ENCODE measurements at regions not wholly inside any gene's neighbourhood (a gene's known extent, or its start where the extent isn't known, plus 50 kb on each side); places are given as distances from the start of the nearest gene placed in this dataset.

- H3K4me1 Mint-ChIP-seq (ENCODE audit: unreplicated experiment): peaks cover 26% of the 10 kb centered on the region
- H3K27ac Mint-ChIP-seq (ENCODE audit: unreplicated experiment): peak overlapping the region; percentile 61
- H3K27me3 Mint-ChIP-seq (ENCODE audit: unreplicated experiment): peaks cover 2% of the 10 kb centered on the region
- no peaks in the 10 kb centered on the region for H3K9me3 Mint-ChIP-seq (ENCODE audit: unreplicated experiment)
- no peaks in the 10 kb centered on the region for H3K36me3 Mint-ChIP-seq (ENCODE audit: low read depth, unreplicated experiment)
- peak; percentile 83 for DNase-seq (ENCODE audit: low spot score)
- TF ChIP-seq CTCF (IDR thresholded peaks at IDR 0.05; ENCODE audit: unreplicated experiment): no peak
- no peak overlapping the region for H3K4me3 Mint-ChIP-seq (ENCODE audit: unreplicated experiment)
These were observed 157.9 kb upstream of the PARP11 start for GRCh38 chr12:4030929-4031702.

GRCh38 chr12:4027412-4027811 lies 154.2 kb upstream of the PARP11 start:
- Mint-ChIP-seq H3K36me3 (ENCODE audit: low read depth, unreplicated experiment) (no peaks in the 10 kb centered on the region), H3K4me1 (ENCODE audit: unreplicated experiment) (peaks cover 49% of the 10 kb centered on the region), H3K4me3 (ENCODE audit: unreplicated experiment) (no peak overlapping the region), H3K9me3 (ENCODE audit: unreplicated experiment) (no peaks in the 10 kb centered on the region), H3K27me3 (ENCODE audit: unreplicated experiment) (peaks cover 3% of the 10 kb centered on the region), H3K27ac (ENCODE audit: unreplicated experiment) (no peak overlapping the region)
- no peak for TF ChIP-seq CTCF (IDR thresholded peaks at IDR 0.05; ENCODE audit: unreplicated experiment)
- no peak for DNase-seq (ENCODE audit: low spot score)

GRCh38 chr12:4026517-4026916 lies 153.3 kb upstream of the PARP11 start:
- Mint-ChIP-seq H3K4me1 (ENCODE audit: unreplicated experiment) (peaks cover 43% of the 10 kb centered on the region), H3K4me3 (ENCODE audit: unreplicated experiment) (no peak overlapping the region), H3K27me3 (ENCODE audit: unreplicated experiment) (peaks cover 3% of the 10 kb centered on the region), H3K36me3 (ENCODE audit: low read depth, unreplicated experiment) (no peaks in the 10 kb centered on the region), H3K9me3 (ENCODE audit: unreplicated experiment) (no peaks in the 10 kb centered on the region), H3K27ac (ENCODE audit: unreplicated experiment) (no peak overlapping the region)
- TF ChIP-seq CTCF (IDR thresholded peaks at IDR 0.05; ENCODE audit: unreplicated experiment): no peak
- DNase-seq (ENCODE audit: low spot score): no peak

- H3K9me3 Mint-ChIP-seq (ENCODE audit: unreplicated experiment): no peaks in the 10 kb centered on the region
- peaks cover 43% of the 10 kb centered on the region for H3K4me1 Mint-ChIP-seq (ENCODE audit: unreplicated experiment)
- no peaks in the 10 kb centered on the region for H3K36me3 Mint-ChIP-seq (ENCODE audit: low read depth, unreplicated experiment)
- H3K4me3 Mint-ChIP-seq (ENCODE audit: unreplicated experiment): no peak overlapping the region
- peaks cover 5% of the 10 kb centered on the region for H3K27me3 Mint-ChIP-seq (ENCODE audit: unreplicated experiment)
- H3K27ac Mint-ChIP-seq (ENCODE audit: unreplicated experiment): no peak overlapping the region
- DNase-seq (ENCODE audit: low spot score): no peak
- TF ChIP-seq CTCF (IDR thresholded peaks at IDR 0.05; ENCODE audit: unreplicated experiment): no peak
These were observed 152.8 kb upstream of the PARP11 start for GRCh38 chr12:4026020-4026358.

- Mint-ChIP-seq H3K27ac (ENCODE audit: unreplicated experiment) (peak overlapping the region; percentile 92), H3K27me3 (ENCODE audit: unreplicated experiment) (peaks cover 5% of the 10 kb centered on the region), H3K36me3 (ENCODE audit: low read depth, unreplicated experiment) (no peaks in the 10 kb centered on the region), H3K9me3 (ENCODE audit: unreplicated experiment) (no peaks in the 10 kb centered on the region), H3K4me3 (ENCODE audit: unreplicated experiment) (peak overlapping the region; percentile 53), H3K4me1 (ENCODE audit: unreplicated experiment) (peaks cover 43% of the 10 kb centered on the region)
- DNase-seq (ENCODE audit: low spot score): peak; percentile 53
- no peak for TF ChIP-seq CTCF (IDR thresholded peaks at IDR 0.05; ENCODE audit: unreplicated experiment)
These were observed 152.2 kb upstream of the PARP11 start for GRCh38 chr12:4025181-4026019.
